K562 (cell line): ENCODE measurements at regions not wholly inside any gene's neighbourhood (a gene's known extent, or its start where the extent isn't known, plus 50 kb on each side); places are given as distances from the start of the nearest gene placed in this dataset.

Experiments
- ATF6 ChIP-seq: sonication (generic); formaldehyde crosslinking; IDR thresholded peaks from 2 replicates; pipeline ENCODE4 v1.4.0; 2020; ENCODE audit warnings: mild to moderate bottlenecking, missing genetic modification reagents
- CBFA2T2 ChIP-seq: fragments of 450-650 bp; conservative IDR thresholded peaks from 2 replicates; pipeline ENCODE4 v1.6.1; 2017; ENCODE audit warnings: mild to moderate bottlenecking
- DPF2 ChIP-seq: fragments of 450-650 bp; IDR thresholded peaks from 2 replicates; pipeline ENCODE4 v1.6.1; 2016
- FOSL1 ChIP-seq: fragments of 200-800 bp; sonication (Bioruptor generic); conservative IDR thresholded peaks from 2 replicates; pipeline ENCODE4 v1.6.1; 2016; ENCODE audit warnings: missing genetic modification characterization, missing compliant biosample characterization
- FOXK2 ChIP-seq, 2 experiments: fragments of 450-650 bp; IDR thresholded peaks in 1 of 2; conservative IDR thresholded peaks in 1 of 2; 2 replicates each; pipeline ENCODE4 v1.6.1; 2016; ENCODE audit warnings: low read depth in 2 of 2, mild to moderate bottlenecking in 1 of 2
- POLR2AphosphoS5 ChIP-seq: IDR thresholded peaks from 2 replicates; pipeline ENCODE4 v1.6.1; 2011; ENCODE audit warnings: mild to moderate bottlenecking, low read depth, low read length, moderate library complexity; ENCODE audit not compliant: control insufficient read depth, insufficient read depth
- PPARD ChIP-seq: fragments of 250-450 bp; sonication (Bioruptor Pico); IDR thresholded peaks from 2 replicates; pipeline ENCODE4 v1.8.0; 2022; ENCODE audit warnings: inconsistent platforms, mild to moderate bottlenecking, moderate library complexity
- SAFB ChIP-seq: fragments of 200-400 bp; formaldehyde crosslinking; IDR thresholded peaks from 2 replicates; pipeline ENCODE4 v1.6.1; 2017; ENCODE audit warnings: low read depth, low read length, borderline replicate concordance
- TAF9B ChIP-seq: fragments of 450-650 bp; IDR thresholded peaks from 2 replicates; pipeline ENCODE4 v1.6.1; 2018; ENCODE audit warnings: mild to moderate bottlenecking; ENCODE audit not compliant: partially characterized antibody
- ZNF41 ChIP-seq: fragments of 250-450 bp; sonication (Bioruptor Pico); conservative IDR thresholded peaks from 2 replicates; pipeline ENCODE4 v1.4.0; 2020; ENCODE audit warnings: mild to moderate bottlenecking
- ZNF57 ChIP-seq: fragments of 450-650 bp; formaldehyde crosslinking; IDR thresholded peaks from 2 replicates; pipeline ENCODE4 v1.4.0; 2020; ENCODE audit warnings: mild to moderate bottlenecking, moderate library complexity
- TF ChIP-seq, protein P1 (sequence below): fragments of 250-450 bp; sonication (Bioruptor Pico); IDR thresholded peaks from 2 replicates; pipeline ENCODE4 v1.5.0; 2021
- TF ChIP-seq, protein P2 (sequence below), 2 experiments: fragments of 450-650 bp; IDR thresholded peaks; 2 replicates each; pipeline ENCODE4 v1.6.1; 2016

DNA sequence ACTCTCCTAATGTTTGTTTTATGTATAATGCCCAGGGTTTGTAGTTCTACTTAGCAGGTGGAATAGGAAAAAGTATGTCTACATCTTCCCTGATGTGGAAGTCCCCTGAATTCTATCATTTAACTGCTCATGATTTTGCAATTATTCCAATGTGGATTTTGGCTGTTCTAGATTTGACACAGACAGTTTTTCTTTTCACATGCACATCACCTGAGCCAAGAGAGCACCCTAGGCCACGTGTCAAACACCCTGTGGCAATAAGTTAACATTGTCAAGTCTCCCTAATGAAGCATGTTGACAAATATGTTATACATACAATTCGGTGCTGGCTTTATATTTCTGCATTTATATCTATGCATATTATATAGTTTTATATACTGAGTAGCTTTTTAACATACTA lies 70.0 kb upstream of the SUCLG2 start (continued):
- TF ChIP-seq ATF6 (CRISPR knock-in tag) (no peak), FOXK2 (conservative IDR thresholded peaks at IDR 0.05 in 1 of 2, IDR thresholded peaks at IDR 0.05 in 1 of 2; ENCODE audit: low read depth in 2 of 2) (no peak), ZNF41 (CRISPR knock-in tag) (no peak), TAF9B (no peak), CBFA2T2 (no peak), DPF2 (no peak), FOSL1 (no peak), PPARD (CRISPR knock-in tag) (no peak), POLR2AphosphoS5 (no peak), ZNF57 (CRISPR knock-in tag) (no peak), SAFB (no peak)
- TF ChIP-seq, protein P1, sequence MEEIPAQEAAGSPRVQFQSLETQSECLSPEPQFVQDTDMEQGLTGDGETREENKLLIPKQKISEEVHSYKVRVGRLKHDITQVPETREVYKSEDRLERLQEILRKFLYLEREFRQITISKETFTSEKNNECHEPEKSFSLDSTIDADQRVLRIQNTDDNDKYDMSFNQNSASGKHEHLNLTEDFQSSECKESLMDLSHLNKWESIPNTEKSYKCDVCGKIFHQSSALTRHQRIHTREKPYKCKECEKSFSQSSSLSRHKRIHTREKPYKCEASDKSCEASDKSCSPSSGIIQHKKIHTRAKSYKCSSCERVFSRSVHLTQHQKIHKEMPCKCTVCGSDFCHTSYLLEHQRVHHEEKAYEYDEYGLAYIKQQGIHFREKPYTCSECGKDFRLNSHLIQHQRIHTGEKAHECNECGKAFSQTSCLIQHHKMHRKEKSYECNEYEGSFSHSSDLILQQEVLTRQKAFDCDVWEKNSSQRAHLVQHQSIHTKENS (CRISPR knock-in tag): no peak
- TF ChIP-seq, protein P2, sequence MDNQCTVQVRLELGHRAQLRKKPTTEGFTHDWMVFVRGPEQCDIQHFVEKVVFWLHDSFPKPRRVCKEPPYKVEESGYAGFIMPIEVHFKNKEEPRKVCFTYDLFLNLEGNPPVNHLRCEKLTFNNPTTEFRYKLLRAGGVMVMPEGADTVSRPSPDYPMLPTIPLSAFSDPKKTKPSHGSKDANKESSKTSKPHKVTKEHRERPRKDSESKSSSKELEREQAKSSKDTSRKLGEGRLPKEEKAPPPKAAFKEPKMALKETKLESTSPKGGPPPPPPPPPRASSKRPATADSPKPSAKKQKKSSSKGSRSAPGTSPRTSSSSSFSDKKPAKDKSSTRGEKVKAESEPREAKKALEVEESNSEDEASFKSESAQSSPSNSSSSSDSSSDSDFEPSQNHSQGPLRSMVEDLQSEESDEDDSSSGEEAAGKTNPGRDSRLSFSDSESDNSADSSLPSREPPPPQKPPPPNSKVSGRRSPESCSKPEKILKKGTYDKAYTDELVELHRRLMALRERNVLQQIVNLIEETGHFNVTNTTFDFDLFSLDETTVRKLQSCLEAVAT (IDR thresholded peaks at IDR 0.05): no peak
